GM23338 (cell line): ENCODE measurements at regions not wholly inside any gene's neighbourhood (a gene's known extent, or its start where the extent isn't known, plus 50 kb on each side); places are given as distances from the start of the nearest gene placed in this dataset.

Source experiments
- ATAC-seq: fragments of 200-7000 bp; cut with Tn5 transposase; 3 replicates; pipeline ENCODE4 v1.9.1; 2020
- DNase-seq: peaks from one replicate; pipeline ENCODE4 v3.0.0-alpha.2; 2015; ENCODE audit warnings: low spot score
- H2AFZ ChIP-seq: fragments of 200-600 bp; sonication (generic); 2 replicates; pipeline ENCODE4 v1.8.0; 2016; ENCODE audit warnings: antibody characterized with exemption, mild to moderate bottlenecking, moderate library complexity
- H3F3A ChIP-seq: fragments of 200-600 bp; sonication (generic); replicated peaks from 2 replicates; pipeline ENCODE4 v1.8.0; 2017; ENCODE audit warnings: antibody characterized with exemption, mixed run types, low read depth
- H3K27ac ChIP-seq: fragments of 200-600 bp; sonication (generic); 2 replicates; pipeline ENCODE4 v1.6.1; 2016; ENCODE audit warnings: low read depth
- H3K27me3 ChIP-seq: fragments of 200-600 bp; sonication (generic); 2 replicates; pipeline ENCODE4 v1.8.0; 2016; ENCODE audit warnings: mild to moderate bottlenecking, mixed run types, moderate library complexity; ENCODE audit not compliant: insufficient read depth
- H3K36me3 ChIP-seq: fragments of 200-600 bp; sonication (generic); 2 replicates; pipeline ENCODE4 v1.8.0; 2016; ENCODE audit warnings: mild to moderate bottlenecking; ENCODE audit not compliant: insufficient read depth
- H3K4me1 ChIP-seq: fragments of 200-600 bp; sonication (generic); 2 replicates; pipeline ENCODE4 v1.8.0; 2016; ENCODE audit warnings: mild to moderate bottlenecking, moderate library complexity; ENCODE audit not compliant: insufficient read depth
- H3K4me2 ChIP-seq: fragments of 200-600 bp; sonication (generic); 2 replicates; pipeline ENCODE4 v1.7.1; 2017; ENCODE audit warnings: mixed run types
- H3K4me3 ChIP-seq: fragments of 200-600 bp; sonication (generic); 2 replicates; pipeline ENCODE4 v1.6.1; 2016; ENCODE audit warnings: mixed run types
- H3K79me2 ChIP-seq: fragments of 200-600 bp; sonication (generic); replicated peaks from 2 replicates; pipeline ENCODE4 v1.8.0; 2017; ENCODE audit warnings: mild to moderate bottlenecking; ENCODE audit not compliant: insufficient read depth
- H3K9me2 ChIP-seq: fragments of 200-600 bp; sonication (generic); 2 replicates; pipeline ENCODE4 v1.8.0; 2017; ENCODE audit not compliant: insufficient read depth
- H4K20me1 ChIP-seq: fragments of 200-600 bp; sonication (generic); replicated peaks from 2 replicates; pipeline ENCODE4 v1.8.0; 2017; ENCODE audit warnings: mild to moderate bottlenecking; ENCODE audit not compliant: insufficient read depth
- H3K27ac Mint-ChIP-seq: 2 replicates; pipeline ENCODE4 v1.8.0; 2020; ENCODE audit warnings: inconsistent platforms, mild to moderate bottlenecking, moderate library complexity, mixed read lengths
- H3K27me3 Mint-ChIP-seq: 3 replicates; pipeline ENCODE4 v1.8.0; 2022; ENCODE audit warnings: low read depth, mild to moderate bottlenecking, moderate library complexity, mixed read lengths, inconsistent platforms; ENCODE audit not compliant: insufficient read depth, poor library complexity
- H3K36me3 Mint-ChIP-seq: 3 replicates; pipeline ENCODE4 v1.8.0; 2021; ENCODE audit warnings: low read depth, mild to moderate bottlenecking, inconsistent platforms, moderate library complexity, mixed read lengths
- H3K4me1 Mint-ChIP-seq: 3 replicates; pipeline ENCODE4 v1.8.0; 2020; ENCODE audit warnings: mild to moderate bottlenecking, inconsistent platforms, mixed read lengths
- H3K4me3 Mint-ChIP-seq: 3 replicates; pipeline ENCODE4 v1.8.0; 2021; ENCODE audit warnings: moderate library complexity, mild to moderate bottlenecking, inconsistent platforms, mixed read lengths
- H3K9me3 Mint-ChIP-seq: 3 replicates; pipeline ENCODE4 v1.8.0; 2020; ENCODE audit warnings: moderate library complexity, mild to moderate bottlenecking, inconsistent platforms, mixed read lengths
- CREB1 ChIP-seq: fragments of 250-450 bp; sonication (Bioruptor Pico); IDR thresholded peaks from 2 replicates; pipeline ENCODE4 v1.5.0; 2020; ENCODE audit warnings: low read depth, mild to moderate bottlenecking, moderate library complexity
- ETS1 ChIP-seq: IDR thresholded peaks from 2 replicates; pipeline ENCODE4 v1.6.1; 2016; ENCODE audit warnings: antibody characterized with exemption
- EZH2 ChIP-seq: fragments of 200-600 bp; sonication (generic); IDR thresholded peaks from one replicate; pipeline ENCODE4 v1.8.0; 2017; ENCODE audit warnings: antibody characterized with exemption, mild to moderate bottlenecking, low read depth; ENCODE audit not compliant: unreplicated experiment
- JUNB ChIP-seq: IDR thresholded peaks from one replicate; pipeline ENCODE4 v1.6.1; 2016; ENCODE audit warnings: antibody characterized with exemption; ENCODE audit not compliant: unreplicated experiment
- POLR2AphosphoS5 ChIP-seq: IDR thresholded peaks from 2 replicates; pipeline ENCODE4 v1.6.1; 2016; ENCODE audit warnings: antibody characterized with exemption, low read depth
- STAT1 ChIP-seq: IDR thresholded peaks from one replicate; pipeline ENCODE4 v1.6.1; 2016; ENCODE audit warnings: antibody characterized with exemption; ENCODE audit not compliant: unreplicated experiment
- ZNF114 ChIP-seq: fragments of 250-450 bp; sonication (Bioruptor Pico); IDR thresholded peaks from 2 replicates; pipeline ENCODE4 v1.5.0; 2020; ENCODE audit warnings: mild to moderate bottlenecking, moderate library complexity
- ZNF331 ChIP-seq: fragments of 250-450 bp; sonication (Bioruptor Pico); IDR thresholded peaks from 2 replicates; pipeline ENCODE4 v1.5.0; 2020; ENCODE audit warnings: low read depth, mild to moderate bottlenecking, moderate library complexity
- TF ChIP-seq, protein P1 (sequence below): fragments of 250-450 bp; sonication (Bioruptor Pico); IDR thresholded peaks from 2 replicates; pipeline ENCODE4 v1.5.0; 2020; ENCODE audit warnings: mild to moderate bottlenecking, moderate library complexity
- TF ChIP-seq, protein P2 (sequence below): IDR thresholded peaks from one replicate; pipeline ENCODE4 v1.6.1; 2018; ENCODE audit warnings: antibody characterized with exemption; ENCODE audit not compliant: unreplicated experiment

DNA sequence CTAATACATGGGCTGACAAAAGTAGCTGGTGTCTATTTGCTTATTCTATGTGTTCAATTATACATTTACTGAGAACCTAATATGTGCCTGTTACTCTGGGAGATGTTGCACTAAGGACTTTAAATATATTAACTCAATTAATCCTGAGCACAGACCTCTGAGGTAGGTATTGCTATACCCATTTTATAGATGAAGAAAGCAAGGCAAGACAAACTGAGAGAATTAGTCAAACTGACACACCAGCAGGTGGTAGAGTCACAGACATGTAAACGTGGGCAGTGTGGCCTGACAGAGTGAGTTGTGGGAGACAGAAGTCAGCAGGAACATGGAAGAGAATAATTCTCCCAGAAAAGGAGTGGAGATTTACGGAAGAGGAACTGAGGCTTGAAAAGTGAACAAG lies 428.9 kb downstream of the LPIN1 start (continued):
- TF ChIP-seq, protein P1, sequence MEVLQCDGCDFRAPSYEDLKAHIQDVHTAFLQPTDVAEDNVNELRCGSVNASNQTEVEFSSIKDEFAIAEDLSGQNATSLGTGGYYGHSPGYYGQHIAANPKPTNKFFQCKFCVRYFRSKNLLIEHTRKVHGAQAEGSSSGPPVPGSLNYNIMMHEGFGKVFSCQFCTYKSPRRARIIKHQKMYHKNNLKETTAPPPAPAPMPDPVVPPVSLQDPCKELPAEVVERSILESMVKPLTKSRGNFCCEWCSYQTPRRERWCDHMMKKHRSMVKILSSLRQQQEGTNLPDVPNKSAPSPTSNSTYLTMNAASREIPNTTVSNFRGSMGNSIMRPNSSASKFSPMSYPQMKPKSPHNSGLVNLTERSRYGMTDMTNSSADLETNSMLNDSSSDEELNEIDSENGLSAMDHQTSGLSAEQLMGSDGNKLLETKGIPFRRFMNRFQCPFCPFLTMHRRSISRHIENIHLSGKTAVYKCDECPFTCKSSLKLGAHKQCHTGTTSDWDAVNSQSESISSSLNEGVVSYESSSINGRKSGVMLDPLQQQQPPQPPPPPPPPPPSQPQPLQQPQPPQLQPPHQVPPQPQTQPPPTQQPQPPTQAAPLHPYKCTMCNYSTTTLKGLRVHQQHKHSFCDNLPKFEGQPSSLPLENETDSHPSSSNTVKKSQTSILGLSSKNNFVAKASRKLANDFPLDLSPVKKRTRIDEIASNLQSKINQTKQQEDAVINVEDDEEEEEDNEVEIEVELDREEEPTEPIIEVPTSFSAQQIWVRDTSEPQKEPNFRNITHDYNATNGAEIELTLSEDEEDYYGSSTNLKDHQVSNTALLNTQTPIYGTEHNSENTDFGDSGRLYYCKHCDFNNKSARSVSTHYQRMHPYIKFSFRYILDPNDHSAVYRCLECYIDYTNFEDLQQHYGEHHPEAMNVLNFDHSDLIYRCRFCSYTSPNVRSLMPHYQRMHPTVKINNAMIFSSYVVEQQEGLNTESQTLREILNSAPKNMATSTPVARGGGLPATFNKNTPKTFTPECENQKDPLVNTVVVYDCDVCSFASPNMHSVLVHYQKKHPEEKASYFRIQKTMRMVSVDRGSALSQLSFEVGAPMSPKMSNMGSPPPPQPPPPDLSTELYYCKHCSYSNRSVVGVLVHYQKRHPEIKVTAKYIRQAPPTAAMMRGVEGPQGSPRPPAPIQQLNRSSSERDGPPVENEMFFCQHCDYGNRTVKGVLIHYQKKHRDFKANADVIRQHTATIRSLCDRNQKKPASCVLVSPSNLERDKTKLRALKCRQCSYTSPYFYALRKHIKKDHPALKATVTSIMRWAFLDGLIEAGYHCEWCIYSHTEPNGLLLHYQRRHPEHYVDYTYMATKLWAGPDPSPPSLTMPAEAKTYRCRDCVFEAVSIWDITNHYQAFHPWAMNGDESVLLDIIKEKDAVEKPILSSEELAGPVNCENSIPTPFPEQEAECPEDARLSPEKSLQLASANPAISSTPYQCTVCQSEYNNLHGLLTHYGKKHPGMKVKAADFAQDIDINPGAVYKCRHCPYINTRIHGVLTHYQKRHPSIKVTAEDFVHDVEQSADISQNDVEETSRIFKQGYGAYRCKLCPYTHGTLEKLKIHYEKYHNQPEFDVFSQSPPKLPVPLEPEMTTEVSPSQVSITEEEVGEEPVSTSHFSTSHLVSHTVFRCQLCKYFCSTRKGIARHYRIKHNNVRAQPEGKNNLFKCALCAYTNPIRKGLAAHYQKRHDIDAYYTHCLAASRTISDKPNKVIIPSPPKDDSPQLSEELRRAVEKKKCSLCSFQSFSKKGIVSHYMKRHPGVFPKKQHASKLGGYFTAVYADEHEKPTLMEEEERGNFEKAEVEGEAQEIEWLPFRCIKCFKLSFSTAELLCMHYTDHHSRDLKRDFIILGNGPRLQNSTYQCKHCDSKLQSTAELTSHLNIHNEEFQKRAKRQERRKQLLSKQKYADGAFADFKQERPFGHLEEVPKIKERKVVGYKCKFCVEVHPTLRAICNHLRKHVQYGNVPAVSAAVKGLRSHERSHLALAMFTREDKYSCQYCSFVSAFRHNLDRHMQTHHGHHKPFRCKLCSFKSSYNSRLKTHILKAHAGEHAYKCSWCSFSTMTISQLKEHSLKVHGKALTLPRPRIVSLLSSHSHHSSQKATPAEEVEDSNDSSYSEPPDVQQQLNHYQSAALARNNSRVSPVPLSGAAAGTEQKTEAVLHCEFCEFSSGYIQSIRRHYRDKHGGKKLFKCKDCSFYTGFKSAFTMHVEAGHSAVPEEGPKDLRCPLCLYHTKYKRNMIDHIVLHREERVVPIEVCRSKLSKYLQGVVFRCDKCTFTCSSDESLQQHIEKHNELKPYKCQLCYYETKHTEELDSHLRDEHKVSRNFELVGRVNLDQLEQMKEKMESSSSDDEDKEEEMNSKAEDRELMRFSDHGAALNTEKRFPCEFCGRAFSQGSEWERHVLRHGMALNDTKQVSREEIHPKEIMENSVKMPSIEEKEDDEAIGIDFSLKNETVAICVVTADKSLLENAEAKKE (CRISPR knock-in tag), result no peak
- no peak for TF ChIP-seq JUNB
- TF ChIP-seq ZNF114 (CRISPR knock-in tag), result no peak
- TF ChIP-seq EZH2, result no peak

DNA sequence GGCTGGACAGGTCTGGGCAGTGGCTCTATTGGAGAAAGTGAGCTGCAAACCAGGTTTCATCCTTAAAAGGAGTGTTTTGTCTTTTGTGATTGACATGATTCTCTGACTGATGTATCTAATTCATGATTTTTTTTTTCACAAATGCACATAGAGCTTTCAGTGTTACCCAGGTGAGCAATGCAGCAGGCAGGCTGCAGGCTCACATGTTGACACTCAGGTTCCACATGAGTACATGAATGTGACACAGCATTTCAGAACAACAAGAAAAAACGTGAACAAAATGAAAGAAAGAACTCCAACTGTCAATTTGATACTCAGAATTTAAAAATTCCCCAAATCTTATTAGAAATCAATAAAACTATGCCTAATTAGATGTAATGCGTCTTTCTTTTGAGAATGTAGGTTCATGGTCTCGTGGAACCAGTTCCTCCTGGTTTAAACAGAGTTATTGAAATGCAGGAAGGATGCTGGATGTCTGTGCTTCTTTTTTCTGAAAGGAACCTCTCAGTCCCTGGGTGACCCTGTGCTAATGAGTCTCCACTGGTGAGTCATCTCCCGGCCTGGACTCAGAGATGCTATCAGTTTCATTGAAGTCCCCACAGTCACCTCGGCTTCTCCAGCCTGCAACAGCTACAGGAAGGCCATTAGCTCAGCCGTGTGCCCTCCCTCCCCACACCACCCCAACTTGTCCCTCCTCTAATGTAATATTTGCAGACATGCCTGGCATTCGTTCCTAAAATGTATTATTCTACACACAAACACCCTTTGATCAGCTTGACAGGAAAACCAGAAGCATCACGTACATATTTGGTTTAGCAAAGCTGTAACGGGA lies 430.4 kb downstream of the LPIN1 start:
- Histone ChIP-seq H3K27me3 (no peaks in the 10 kb centered on the region), H3K9me2 (0 out of 2 replicates have a peak, but pooled peaks cover 11% of the 10 kb centered on the region), H3K4me1 (no peaks in the 10 kb centered on the region), H3F3A (no peaks in the 10 kb centered on the region), H4K20me1 (no peaks in the 10 kb centered on the region), H3K4me3 (no peak overlapping the region), H3K4me2 (no peak overlapping the region), H3K27ac (no peak overlapping the region), H3K36me3 (no peaks in the 10 kb centered on the region), H2AFZ (no peak overlapping the region), H3K79me2 (no peaks in the 10 kb centered on the region)
- H3K4me1 Mint-ChIP-seq, result peaks cover 6% of the 10 kb centered on the region; the same call in 2 of the 3 replicates
- ATAC-seq (no peak), DNase-seq (no peak)
- peaks cover 3% of the 10 kb centered on the region for H3K27me3 Mint-ChIP-seq
- H3K4me3 Mint-ChIP-seq, result no peak overlapping the region
- H3K36me3 Mint-ChIP-seq, result no peaks in the 10 kb centered on the region
- H3K9me3 Mint-ChIP-seq, result no peaks in the 10 kb centered on the region
- no peak overlapping the region for H3K27ac Mint-ChIP-seq
- no peak for TF ChIP-seq STAT1
- no peak for TF ChIP-seq EZH2
- TF ChIP-seq, protein P2, sequence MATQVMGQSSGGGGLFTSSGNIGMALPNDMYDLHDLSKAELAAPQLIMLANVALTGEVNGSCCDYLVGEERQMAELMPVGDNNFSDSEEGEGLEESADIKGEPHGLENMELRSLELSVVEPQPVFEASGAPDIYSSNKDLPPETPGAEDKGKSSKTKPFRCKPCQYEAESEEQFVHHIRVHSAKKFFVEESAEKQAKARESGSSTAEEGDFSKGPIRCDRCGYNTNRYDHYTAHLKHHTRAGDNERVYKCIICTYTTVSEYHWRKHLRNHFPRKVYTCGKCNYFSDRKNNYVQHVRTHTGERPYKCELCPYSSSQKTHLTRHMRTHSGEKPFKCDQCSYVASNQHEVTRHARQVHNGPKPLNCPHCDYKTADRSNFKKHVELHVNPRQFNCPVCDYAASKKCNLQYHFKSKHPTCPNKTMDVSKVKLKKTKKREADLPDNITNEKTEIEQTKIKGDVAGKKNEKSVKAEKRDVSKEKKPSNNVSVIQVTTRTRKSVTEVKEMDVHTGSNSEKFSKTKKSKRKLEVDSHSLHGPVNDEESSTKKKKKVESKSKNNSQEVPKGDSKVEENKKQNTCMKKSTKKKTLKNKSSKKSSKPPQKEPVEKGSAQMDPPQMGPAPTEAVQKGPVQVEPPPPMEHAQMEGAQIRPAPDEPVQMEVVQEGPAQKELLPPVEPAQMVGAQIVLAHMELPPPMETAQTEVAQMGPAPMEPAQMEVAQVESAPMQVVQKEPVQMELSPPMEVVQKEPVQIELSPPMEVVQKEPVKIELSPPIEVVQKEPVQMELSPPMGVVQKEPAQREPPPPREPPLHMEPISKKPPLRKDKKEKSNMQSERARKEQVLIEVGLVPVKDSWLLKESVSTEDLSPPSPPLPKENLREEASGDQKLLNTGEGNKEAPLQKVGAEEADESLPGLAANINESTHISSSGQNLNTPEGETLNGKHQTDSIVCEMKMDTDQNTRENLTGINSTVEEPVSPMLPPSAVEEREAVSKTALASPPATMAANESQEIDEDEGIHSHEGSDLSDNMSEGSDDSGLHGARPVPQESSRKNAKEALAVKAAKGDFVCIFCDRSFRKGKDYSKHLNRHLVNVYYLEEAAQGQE, result no peak
- TF ChIP-seq ETS1, result no peak
- no peak for TF ChIP-seq ZNF331 (CRISPR knock-in tag)
- no peak for TF ChIP-seq JUNB
- no peak for TF ChIP-seq CREB1 (CRISPR knock-in tag)
- no peak for TF ChIP-seq POLR2AphosphoS5
